Omental fat pad (tissue), 3 donors: ENCODE measurements at regions not wholly inside any gene's neighbourhood (a gene's known extent, or its start where the extent isn't known, plus 50 kb on each side); places are given as distances from the start of the nearest gene placed in this dataset.

Experiments
- ATAC-seq: fragments of 150-250 bp; one replicate; pipeline ENCODE4 v1.9.1; 2016; ENCODE audit warnings: mild to moderate bottlenecking, moderate library complexity; ENCODE audit not compliant: low FRiP score
- DNase-seq: peaks from one replicate; pipeline ENCODE4 v3.0.0-alpha.2; 2019; ENCODE audit warnings: low spot score
- TF ChIP-seq, protein P1 (sequence below), 3 donors: fragments of 450-650 bp; IDR thresholded peaks; one replicate each; pipeline ENCODE4 v1.5.1; 2016 to 2017; ENCODE audit warnings: antibody characterized with exemption in 3 of 3, mild to moderate bottlenecking in 3 of 3, moderate library complexity in 2 of 3

DNA sequence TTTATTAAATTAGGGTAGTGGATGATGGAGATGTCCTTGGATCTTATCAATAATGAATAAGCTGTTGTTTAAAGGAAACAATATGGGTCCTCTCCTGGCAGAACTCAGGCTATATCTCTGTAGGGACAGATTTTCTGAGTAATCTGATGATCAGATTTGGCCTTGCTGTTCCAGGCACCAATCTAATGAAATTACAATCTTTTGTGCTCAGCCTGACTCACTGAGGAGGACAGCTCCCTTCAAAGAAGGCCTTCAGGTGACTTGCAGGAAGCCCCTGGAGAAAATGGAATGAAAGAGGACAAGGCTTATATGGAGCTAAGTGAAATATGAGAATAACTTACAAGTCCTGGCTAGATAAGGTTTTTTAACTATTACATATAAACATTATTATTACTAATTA lies 486.4 kb upstream of the SORCS1 start:
- DNase-seq (no peak), ATAC-seq (no peak)
- TF ChIP-seq, protein P1, sequence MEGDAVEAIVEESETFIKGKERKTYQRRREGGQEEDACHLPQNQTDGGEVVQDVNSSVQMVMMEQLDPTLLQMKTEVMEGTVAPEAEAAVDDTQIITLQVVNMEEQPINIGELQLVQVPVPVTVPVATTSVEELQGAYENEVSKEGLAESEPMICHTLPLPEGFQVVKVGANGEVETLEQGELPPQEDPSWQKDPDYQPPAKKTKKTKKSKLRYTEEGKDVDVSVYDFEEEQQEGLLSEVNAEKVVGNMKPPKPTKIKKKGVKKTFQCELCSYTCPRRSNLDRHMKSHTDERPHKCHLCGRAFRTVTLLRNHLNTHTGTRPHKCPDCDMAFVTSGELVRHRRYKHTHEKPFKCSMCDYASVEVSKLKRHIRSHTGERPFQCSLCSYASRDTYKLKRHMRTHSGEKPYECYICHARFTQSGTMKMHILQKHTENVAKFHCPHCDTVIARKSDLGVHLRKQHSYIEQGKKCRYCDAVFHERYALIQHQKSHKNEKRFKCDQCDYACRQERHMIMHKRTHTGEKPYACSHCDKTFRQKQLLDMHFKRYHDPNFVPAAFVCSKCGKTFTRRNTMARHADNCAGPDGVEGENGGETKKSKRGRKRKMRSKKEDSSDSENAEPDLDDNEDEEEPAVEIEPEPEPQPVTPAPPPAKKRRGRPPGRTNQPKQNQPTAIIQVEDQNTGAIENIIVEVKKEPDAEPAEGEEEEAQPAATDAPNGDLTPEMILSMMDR (IDR thresholded peaks at IDR 0.05) = no peak

DNA sequence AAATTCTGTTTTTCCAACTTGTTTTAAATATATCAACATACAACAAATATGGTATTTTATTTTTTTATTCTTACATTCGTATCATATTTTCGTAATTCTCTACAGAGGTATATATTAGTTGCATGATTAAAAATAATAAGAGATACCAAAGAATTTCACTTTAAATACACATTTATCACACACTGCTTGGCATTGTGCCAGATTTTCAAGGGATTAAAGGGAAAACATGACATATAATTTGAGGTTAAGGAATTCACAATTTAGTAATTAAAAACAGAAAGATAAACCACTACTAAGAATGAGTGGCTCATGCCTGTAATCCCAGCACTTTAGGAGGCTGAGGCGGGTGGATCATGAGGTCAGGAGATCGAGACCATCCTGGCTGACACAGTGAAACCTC lies 484.7 kb upstream of the SORCS1 start:
- ATAC-seq = no peak
- TF ChIP-seq, protein P1 (IDR thresholded peaks at IDR 0.05) = no peak

DNA sequence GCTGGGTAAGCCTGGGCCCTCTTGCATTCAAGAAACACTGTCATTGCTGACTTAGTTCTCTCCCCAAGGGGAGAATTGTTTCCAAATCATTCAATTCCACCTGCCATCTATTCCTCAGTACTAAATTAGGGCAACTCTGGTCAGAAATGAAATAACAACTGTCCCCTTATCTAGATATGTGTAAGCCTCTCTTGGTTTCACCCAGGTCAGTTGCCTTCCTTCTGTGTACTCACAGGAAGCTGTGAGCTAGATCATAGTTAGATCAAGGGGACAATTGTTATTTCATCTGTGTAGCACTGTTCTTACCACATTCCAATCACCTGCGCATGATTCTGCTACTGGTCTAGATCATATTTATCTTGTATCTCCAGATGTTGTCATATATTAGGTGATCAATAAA lies 483.0 kb upstream of the SORCS1 start:
- ATAC-seq (no peak), DNase-seq (no peak)
- TF ChIP-seq, protein P1 (IDR thresholded peaks at IDR 0.05) = no peak

More for the DNA sequence above, 484.7 kb upstream of the SORCS1 start:
- DNase-seq = no peak

DNA sequence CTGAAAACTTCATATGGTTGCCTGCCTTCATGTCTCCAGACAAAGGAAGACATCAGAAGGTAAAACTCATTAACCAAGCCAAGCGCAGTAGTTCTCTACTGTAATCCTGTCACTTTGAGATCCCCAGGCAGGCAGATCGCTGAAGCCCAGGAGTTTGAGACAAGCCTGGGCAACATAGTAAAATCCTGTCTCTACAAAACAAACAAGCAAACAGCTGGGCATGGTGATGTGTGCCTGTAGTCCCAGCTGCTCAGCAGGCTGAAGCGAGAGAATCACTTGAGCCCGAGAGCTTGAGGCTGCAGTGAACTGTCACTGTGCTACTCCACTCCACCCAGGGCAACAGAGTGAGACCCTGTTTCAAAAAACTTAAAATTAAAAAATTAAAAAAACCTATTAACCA lies 467.4 kb upstream of the SORCS1 start:
- TF ChIP-seq, protein P1 (IDR thresholded peaks at IDR 0.05) = no peak
- ATAC-seq = no peak
- DNase-seq = no peak

DNA sequence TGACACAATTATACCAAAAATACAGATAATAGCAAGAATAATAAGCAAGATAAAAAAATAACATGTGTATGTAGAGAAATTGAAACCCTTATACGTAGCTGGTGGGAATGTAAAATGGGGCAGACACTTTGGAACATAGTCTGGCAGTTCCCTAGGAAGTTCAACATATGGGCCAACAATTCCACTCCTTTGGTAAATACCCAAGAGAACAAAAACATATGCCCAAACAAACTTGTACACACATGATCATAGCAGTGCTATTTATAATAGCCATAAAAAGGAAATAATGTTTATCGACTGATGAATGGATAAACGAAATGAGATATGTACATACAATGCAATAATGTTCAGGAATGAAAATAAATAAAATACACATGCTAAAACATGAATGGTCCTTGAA lies 462.4 kb upstream of the SORCS1 start:
- TF ChIP-seq, protein P1 (IDR thresholded peaks at IDR 0.05) = no peak
- DNase-seq = no peak
- no peak for ATAC-seq

DNA sequence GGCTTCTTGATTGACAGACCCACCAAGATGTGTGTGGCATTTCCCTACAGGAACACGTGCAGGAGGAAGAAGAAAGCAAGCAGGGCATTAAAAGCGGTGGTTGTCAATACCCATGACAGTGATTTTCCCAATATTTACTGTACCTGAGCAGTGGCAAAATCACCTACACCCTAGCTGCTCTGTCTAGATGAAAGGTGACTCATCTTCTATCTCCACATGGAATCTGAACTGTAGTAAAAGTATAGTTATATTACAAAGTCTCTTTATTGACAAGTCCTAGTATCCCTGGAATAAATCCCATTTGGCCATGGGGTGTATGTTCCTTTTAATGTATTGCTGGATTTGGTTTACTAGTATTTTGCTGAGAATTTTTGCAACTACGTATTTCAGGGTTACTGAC lies 458.8 kb upstream of the SORCS1 start:
- ATAC-seq (no peak), DNase-seq (no peak)
- TF ChIP-seq, protein P1 (IDR thresholded peaks at IDR 0.05) = no peak

DNA sequence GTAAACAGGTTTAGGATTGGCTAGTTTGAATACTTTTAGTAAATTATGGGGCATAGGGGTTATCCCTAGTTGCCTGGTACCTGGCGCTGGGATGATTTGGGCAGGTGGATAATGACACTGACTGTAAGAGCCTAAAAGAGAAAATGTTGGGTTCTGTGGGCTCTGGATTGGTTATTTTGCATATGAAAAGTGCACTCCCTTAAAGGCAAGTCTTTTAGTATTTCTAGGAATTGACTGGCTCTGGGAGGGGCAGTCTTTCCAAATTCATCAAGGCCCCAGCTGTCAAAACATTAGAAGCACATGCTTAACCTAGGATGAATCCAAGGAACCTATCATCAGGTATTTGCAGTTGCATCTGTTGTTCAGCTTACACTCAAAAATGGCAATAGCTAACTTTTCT lies 454.6 kb upstream of the SORCS1 start:
- TF ChIP-seq, protein P1 (IDR thresholded peaks at IDR 0.05) = no peak
- DNase-seq (no peak), ATAC-seq (no peak)
